GM12891 (cell line): ENCODE measurements at regions not wholly inside any gene's neighbourhood (a gene's known extent, or its start where the extent isn't known, plus 50 kb on each side); places are given as distances from the start of the nearest gene placed in this dataset.

ENCODE experiments used
- POLR2A ChIP-seq: IDR thresholded peaks from 2 replicates; pipeline ENCODE4 v1.6.1; 2011; ENCODE audit warnings: low read depth, low read length, control low read depth
- POLR2AphosphoS5 ChIP-seq: IDR thresholded peaks from 2 replicates; pipeline ENCODE4 v1.6.1; 2011; ENCODE audit warnings: low read depth, low read length, control low read depth
- SPI1 ChIP-seq: IDR thresholded peaks from 2 replicates; pipeline ENCODE4 v1.6.1; 2011; ENCODE audit warnings: low read depth, low read length, control low read depth

GRCh38 chr1:201656311-201657032, 117.5 kb downstream of the NAV1 start:
- no peak for TF ChIP-seq POLR2A
- no peak for TF ChIP-seq POLR2AphosphoS5
- no peak for TF ChIP-seq SPI1
